Small intestine (tissue), 7 donors: ENCODE measurements at regions not wholly inside any gene's neighbourhood (a gene's known extent, or its start where the extent isn't known, plus 50 kb on each side); places are given as distances from the start of the nearest gene placed in this dataset.

Experiments used
- DNase-seq, 2 donors: peaks; one replicate each; pipeline versions ENCODE4 v3.0.0 to v3.0.0-alpha.2; 2013
- FAIRE-seq: peaks from 2 replicates; lab custom pipeline; 2012; peaks lifted over from hg19 to GRCh38; lab: Jason Lieb, UNC
- H3K27ac ChIP-seq, 3 donors: one replicate each; pipeline ENCODE4 v1.5.1; 2013; ENCODE audit warnings: low read length in 2 of 3, mild to moderate bottlenecking in 2 of 3, control low read depth in 1 of 3, inconsistent platforms in 1 of 3, low read depth in 1 of 3, moderate library complexity in 1 of 3
- H3K27me3 ChIP-seq, 3 donors: one replicate each; pipeline ENCODE4 v1.6.1; 2013; ENCODE audit warnings: low read length in 3 of 3, inconsistent platforms in 1 of 3; ENCODE audit not compliant: control insufficient read depth in 3 of 3, insufficient read depth in 3 of 3
- H3K36me3 ChIP-seq, 3 donors: one replicate each; pipeline ENCODE4 v1.6.1; 2013; ENCODE audit warnings: low read length in 3 of 3, inconsistent platforms in 1 of 3, low read depth in 1 of 3, mild to moderate bottlenecking in 1 of 3, moderate library complexity in 1 of 3; ENCODE audit not compliant: control insufficient read depth in 3 of 3, insufficient read depth in 2 of 3
- H3K4me1 ChIP-seq, 3 donors: one replicate each; pipeline ENCODE4 v1.6.1; 2013; ENCODE audit warnings: low read length in 2 of 3, inconsistent platforms in 1 of 3, low read depth in 1 of 3, mild to moderate bottlenecking in 1 of 3, moderate library complexity in 1 of 3; ENCODE audit not compliant: control insufficient read depth in 3 of 3, insufficient read depth in 2 of 3
- H3K4me3 ChIP-seq, 3 donors: one replicate each; pipeline ENCODE4 v1.5.1; 2013; ENCODE audit warnings: low read length in 3 of 3, control low read depth in 1 of 3, inconsistent platforms in 1 of 3, low read depth in 1 of 3, mild to moderate bottlenecking in 1 of 3, moderate library complexity in 1 of 3
- H3K9me3 ChIP-seq, 2 donors: one replicate each; pipeline ENCODE4 v1.6.1; 2013; ENCODE audit warnings: low read depth in 1 of 2, low read length in 1 of 2; ENCODE audit not compliant: control insufficient read depth in 2 of 2, insufficient read depth in 1 of 2
- WGBS, 3 donors: extraction: QIAGEN DNeasy Blood & Tissue Kit; methylation state at CpG; one replicate each; pipeline ENCODE4 v1.1.7; 2013; 5-methylcytosine and 5-hydroxymethylcytosine counted together
- donor health status: healthy with polysubstance abuse.
- donor health status: control.
- donor health status: control.
- donor health status: Bipolar disorder and iron deficiency.
- donor health status: healthy.

DNA sequence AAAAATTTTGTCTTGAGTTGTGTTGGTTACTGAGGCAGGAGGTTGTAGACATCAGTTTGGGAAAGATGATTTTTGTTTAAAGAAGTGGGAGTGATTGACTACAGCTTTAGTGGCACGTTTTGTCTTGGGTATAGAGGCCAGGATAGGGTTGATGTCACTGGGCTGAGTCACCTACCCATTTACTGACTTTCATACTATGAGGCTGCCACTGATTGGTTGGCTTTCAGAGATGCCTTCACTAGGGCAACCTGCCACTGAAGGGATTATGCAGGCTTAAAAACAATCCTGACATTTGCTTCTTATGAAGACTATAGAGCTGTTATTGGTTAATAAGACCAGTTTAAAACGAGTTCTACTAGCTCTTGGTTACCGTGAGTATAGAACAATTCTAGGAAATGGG, 479.1 kb downstream of the SOX11 start:
- H3K9me3 ChIP-seq: no peaks in the 10 kb centered on the region
- no peak for DNase-seq
- no peaks in the 10 kb centered on the region for H3K4me1 ChIP-seq
- H3K4me3 ChIP-seq: no peak overlapping the region
- no peaks in the 10 kb centered on the region for H3K36me3 ChIP-seq
- WGBS, 3 donors: 62 to 64% (median 62%) methylated on average over 3 of the region's 3 CpGs
- no peaks in the 10 kb centered on the region for H3K27me3 ChIP-seq
- FAIRE-seq: no peak
- H3K27ac ChIP-seq: no peak overlapping the region

DNA sequence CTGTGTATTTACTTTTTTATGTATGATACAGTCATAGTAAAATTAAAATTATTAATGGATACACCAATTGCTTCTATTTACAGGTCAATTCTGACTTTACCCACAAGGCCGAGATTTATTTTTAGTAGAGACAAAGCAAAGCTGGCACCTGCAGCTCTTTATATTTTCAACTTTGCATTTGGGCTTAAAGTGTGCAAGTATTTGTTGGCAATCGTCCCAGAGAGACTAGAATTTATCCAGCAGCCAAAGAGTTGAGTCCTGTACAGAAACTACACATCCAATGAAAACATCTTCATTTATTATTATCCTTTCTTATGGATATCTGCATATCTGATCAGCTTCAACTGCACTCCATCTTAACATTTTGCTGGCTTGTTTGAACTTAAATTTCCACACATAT, 485.6 kb downstream of the SOX11 start:
- no peak overlapping the region for H3K4me3 ChIP-seq
- no peak overlapping the region for H3K27ac ChIP-seq
- peaks cover 0 to 3% (median 0%) of the 10 kb centered on the region in 3 donors for H3K4me1 ChIP-seq
- no peaks in the 10 kb centered on the region for H3K9me3 ChIP-seq
- H3K36me3 ChIP-seq: no peaks in the 10 kb centered on the region
- no peak for FAIRE-seq
- no peaks in the 10 kb centered on the region for H3K27me3 ChIP-seq
- DNase-seq: no peak
- 52 to 60% (median 53%) methylated on average over 2 of the region's 2 CpGs for WGBS, 3 donors

- WGBS, 3 donors: 43 to 59% (median 57%) methylated on average over 4 of the region's 4 CpGs
- Histone ChIP-seq H3K36me3 (no peaks in the 10 kb centered on the region), H3K4me1 (peaks cover 0 to 11% (median 0%) of the 10 kb centered on the region in 3 donors), H3K4me3 (no peak overlapping the region), H3K27ac (no peak overlapping the region), H3K9me3 (no peaks in the 10 kb centered on the region), H3K27me3 (no peaks in the 10 kb centered on the region)
- peak in 1 of 2 donors; percentile 8 for DNase-seq
- no peak for FAIRE-seq
These were observed 489.3 kb downstream of the SOX11 start for GRCh38 chr2:6181525-6181924.

- no peak overlapping the region for H3K27ac ChIP-seq
- no peaks in the 10 kb centered on the region for H3K36me3 ChIP-seq
- H3K9me3 ChIP-seq: no peaks in the 10 kb centered on the region
- no peak overlapping the region for H3K4me3 ChIP-seq
- peaks cover 0 to 11% (median 0%) of the 10 kb centered on the region in 3 donors for H3K4me1 ChIP-seq
- 13 to 33% (median 26%) methylated on average over 4 of the region's 4 CpGs for WGBS, 3 donors
- FAIRE-seq (no peak), DNase-seq (peak in 1 of 2 donors; percentile 14)
- no peaks in the 10 kb centered on the region for H3K27me3 ChIP-seq
These were observed 489.7 kb downstream of the SOX11 start for GRCh38 chr2:6181926-6182325.

DNA sequence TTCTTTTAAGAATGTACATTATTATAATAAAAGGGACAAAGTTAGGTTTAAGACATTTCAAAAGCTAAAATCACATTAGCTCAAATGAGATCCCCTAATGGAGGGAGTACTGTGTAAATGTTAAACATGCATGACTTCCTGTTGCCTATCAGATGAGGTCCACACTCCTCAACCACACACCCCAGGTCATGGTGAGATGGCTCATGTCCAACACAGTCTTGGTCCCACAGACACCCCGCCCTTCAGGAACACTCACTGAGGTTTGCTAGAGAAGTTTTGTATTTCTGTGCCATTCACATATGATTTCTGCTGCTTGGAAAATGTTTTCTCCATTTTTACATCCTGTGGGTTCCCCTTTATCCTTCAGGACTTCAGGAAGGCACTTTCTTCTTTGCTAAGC, 491.0 kb downstream of the SOX11 start:
- no peaks in the 10 kb centered on the region for H3K9me3 ChIP-seq
- H3K36me3 ChIP-seq: no peaks in the 10 kb centered on the region
- no peak for FAIRE-seq
- peaks cover 0 to 18% (median 3%) of the 10 kb centered on the region in 3 donors for H3K4me1 ChIP-seq
- no peak overlapping the region for H3K27ac ChIP-seq
- 45 to 75% (median 73%) methylated on average over 1 of the region's 1 CpG for WGBS, 3 donors
- H3K4me3 ChIP-seq: no peak overlapping the region
- peak in 1 of 2 donors; percentile 32 for DNase-seq
- no peaks in the 10 kb centered on the region for H3K27me3 ChIP-seq

DNA sequence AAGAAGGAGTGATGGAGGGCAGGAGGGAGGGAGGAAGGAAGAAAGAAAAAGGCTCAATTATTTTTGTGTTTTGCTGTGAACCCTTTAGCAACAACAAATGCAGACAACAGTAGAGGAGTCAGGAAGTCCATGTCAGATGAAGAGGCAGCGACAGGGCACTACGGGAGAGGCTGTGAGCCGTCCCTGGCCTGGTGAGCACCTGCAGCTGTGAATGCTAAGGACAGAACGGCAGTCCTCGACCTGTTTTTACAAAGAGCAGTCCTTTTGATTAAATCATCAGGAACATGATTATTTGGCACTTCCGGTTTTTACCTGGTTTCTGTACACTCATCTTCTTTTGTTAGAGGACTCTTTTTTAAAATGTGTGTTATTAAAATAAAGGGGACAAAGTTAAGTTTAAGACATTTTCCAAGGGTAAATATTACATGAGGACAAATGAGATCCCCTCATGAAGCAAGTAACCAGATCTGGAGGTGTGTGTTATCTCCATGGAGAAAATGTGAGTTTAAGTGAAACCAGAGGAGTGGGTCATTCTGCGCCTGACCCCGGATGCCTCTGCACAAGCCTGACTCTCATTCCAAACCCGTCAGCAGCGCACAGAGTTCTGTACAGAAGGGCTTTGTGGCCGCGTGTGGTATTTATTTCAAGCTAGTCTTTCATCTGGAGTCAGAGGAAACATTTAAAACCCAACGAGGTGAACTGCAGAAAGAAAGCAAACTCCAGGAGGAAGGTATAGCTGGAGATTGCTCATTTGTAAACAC, 492.5 kb downstream of the SOX11 start:
- H3K27ac ChIP-seq: no peak overlapping the region
- H3K36me3 ChIP-seq: no peaks in the 10 kb centered on the region
- no peaks in the 10 kb centered on the region for H3K9me3 ChIP-seq
- DNase-seq: no peak
- peaks cover 0 to 20% (median 3%) of the 10 kb centered on the region in 3 donors for H3K4me1 ChIP-seq
- no peak overlapping the region for H3K4me3 ChIP-seq
- no peak for FAIRE-seq
- H3K27me3 ChIP-seq: no peaks in the 10 kb centered on the region
- WGBS, 3 donors: 68 to 78% (median 74%) methylated on average over 13 of the region's 13 CpGs

DNA sequence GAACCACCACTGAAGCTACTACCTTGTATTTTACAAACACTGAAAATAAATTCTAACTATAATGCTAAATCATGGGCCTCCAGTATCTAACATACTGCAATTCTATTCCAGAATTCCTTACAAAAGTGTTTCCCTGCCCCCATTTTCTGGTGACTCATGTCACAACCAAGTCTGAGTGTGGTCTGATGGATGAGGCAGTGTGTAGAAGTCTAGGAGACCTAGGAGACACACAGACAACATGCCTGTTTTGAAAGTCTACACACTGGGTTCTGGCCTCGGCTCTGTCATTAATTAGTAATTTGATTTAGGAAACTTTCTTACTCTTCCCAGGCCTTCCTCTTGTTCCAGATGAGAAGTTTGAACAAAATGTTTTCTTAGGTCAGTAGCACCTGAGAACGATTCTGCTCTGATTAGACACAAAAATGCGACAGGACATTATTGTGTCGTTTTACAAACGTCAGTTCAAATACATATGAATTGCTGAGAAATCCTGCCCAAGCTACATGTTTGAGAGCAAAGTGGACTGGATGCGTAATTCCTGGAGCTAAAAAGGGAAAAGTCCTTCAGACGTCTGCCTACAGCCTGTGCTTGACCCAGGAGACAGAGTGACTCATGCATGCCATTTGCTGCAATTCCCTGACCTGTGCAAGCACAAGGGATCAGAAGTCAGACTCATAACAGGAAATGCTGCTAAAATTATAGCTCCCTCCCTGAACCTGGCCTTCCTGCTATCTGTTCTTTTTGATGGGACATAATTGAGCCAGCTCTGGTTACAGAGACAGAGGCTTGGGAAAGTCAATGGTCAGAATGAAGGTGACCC, 494.4 kb downstream of the SOX11 start:
- Histone ChIP-seq H3K27me3 (no peaks in the 10 kb centered on the region), H3K4me1 (peaks cover 0 to 19% (median 3%) of the 10 kb centered on the region in 3 donors), H3K27ac (peak overlapping the region in 2 of 3 donors; percentile 37 to 43), H3K36me3 (no peaks in the 10 kb centered on the region), H3K9me3 (no peaks in the 10 kb centered on the region), H3K4me3 (no peak overlapping the region)
- DNase-seq (peak; percentile 76 to 90), FAIRE-seq (no peak)
- WGBS, 3 donors: 57 to 63% (median 60%) methylated on average over 7 of the region's 7 CpGs

GRCh38 chr2:6196449-6196848, 504.3 kb downstream of the SOX11 start:
- DNase-seq (no peak), FAIRE-seq (no peak)
- Histone ChIP-seq H3K4me3 (no peak overlapping the region), H3K27me3 (no peaks in the 10 kb centered on the region), H3K27ac (no peak overlapping the region), H3K9me3 (peaks cover 0 to 14% of the 10 kb centered on the region in 2 donors), H3K4me1 (peaks cover 0 to under 1% (median 0%) of the 10 kb centered on the region in 3 donors), H3K36me3 (no peaks in the 10 kb centered on the region)
- 74 to 92% (median 78%) methylated on average over 1 of the region's 1 CpG for WGBS, 3 donors
